GM15510 (cell line): ENCODE measurements at regions not wholly inside any gene's neighbourhood (a gene's known extent, or its start where the extent isn't known, plus 50 kb on each side); places are given as distances from the start of the nearest gene placed in this dataset.

Source experiments
- POLR2A ChIP-seq: IDR thresholded peaks from 3 replicates; pipeline ENCODE4 v1.6.1; 2011; ENCODE audit warnings: borderline replicate concordance; ENCODE audit not compliant: insufficient read length; ENCODE audit errors: extremely low read depth

DNA sequence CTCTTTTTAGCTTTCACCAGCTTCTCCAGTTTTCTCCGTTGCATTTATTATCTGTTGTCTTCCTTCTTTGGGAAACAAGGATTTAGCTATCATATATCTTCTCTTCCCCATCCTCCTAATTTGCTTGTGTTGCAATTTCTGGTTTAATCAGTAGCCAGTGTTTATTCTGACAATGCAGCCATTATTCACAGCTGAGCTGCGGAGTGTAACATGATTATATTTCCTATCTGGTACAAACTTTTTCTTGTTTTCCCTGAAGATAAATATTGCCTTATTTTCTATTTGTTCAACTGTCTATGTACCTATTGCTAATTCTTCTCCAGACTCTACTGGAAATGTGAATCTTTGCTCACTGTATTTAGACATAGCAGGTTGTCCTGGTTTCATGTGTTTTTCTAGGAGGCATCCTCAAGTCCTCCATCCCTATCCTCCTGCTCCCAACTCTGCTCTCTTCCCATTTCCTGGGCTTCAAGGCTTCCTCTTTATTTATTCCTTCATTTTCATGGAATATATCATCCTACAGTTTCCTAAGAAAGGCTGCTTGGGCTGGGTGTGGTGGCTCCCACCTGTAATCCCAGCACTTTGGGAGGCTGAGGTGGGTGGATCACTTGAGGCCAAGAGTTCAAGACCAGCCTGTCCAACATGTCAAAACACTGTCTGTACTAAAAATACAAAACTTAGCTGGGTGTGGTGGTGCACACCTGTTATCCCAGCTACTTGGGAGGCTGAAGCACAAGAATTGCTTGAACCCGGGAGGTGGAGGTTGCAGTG, 72.4 kb upstream of the KDM7A start:
- no peak for TF ChIP-seq POLR2A

- TF ChIP-seq POLR2A, result no peak
Measured at GRCh38 chr7:140247559-140247958, 70.8 kb upstream of the KDM7A start.

- no peak for TF ChIP-seq POLR2A
Measured at GRCh38 chr7:140245611-140246105, 68.9 kb upstream of the KDM7A start.

DNA sequence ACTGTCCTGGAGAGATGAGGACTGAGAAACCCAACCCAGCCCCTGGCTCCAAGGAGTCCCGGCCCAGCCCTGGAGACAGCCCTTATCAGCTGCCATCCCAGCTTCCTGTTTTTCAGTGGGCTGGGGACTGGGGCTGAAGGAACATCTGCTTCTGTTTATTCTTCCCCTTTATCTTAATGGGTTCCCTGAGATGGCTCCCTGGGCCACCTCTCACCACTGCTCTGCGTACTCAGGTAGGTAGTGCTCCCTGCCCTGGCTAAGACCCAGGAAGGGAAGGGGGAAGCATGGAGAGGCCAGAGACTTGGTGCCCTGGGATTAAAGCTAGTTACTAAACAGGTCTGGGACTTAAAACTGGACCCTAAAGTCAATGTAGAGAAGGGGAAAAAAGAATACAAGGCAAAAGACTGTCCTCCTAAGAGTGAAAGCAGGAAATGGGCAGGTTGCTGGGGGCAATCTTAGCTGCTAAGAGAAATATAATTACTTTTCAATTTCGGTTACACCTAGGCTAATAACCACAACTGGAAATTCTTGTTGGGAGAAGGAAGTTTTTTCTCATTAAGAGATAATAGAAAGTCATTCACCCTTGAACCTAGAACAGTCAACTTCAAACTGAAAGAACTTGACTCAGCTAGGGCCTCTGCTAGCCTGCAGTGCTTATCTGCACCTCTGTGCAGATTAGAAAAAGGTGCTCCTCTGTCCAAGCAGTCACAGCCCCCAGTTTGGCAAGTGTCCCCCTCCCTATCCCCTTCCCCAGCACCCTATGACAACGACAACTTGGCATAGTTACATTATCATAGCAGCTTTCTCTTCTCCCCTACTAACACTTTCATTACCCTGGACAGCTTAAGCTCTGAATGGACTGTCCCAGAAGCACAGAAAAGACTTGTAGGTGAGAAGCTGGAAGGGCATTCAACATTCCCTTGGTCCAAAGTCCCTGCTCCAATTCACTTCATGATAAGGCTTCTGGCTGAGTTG, 65.6 kb upstream of the KDM7A start:
- no peak for TF ChIP-seq POLR2A

DNA sequence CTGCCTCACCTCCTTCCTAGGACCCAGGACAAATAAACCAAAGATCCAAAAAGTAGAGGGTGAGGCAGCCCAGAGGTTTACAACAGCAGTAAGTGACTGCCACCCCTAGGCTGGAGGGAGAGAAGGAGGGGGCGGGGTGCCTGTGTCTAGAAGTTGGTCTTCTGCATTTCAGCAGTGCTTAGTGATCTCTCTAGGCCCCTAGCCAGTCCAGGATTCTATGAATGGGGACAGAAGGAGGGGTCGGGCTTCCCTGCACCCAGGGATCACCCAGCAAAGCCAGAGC, 62.8 kb upstream of the KDM7A start:
- TF ChIP-seq POLR2A, result no peak

GRCh38 chr7:140238778-140239652, 62.2 kb upstream of the KDM7A start:
- TF ChIP-seq POLR2A, result no peak

DNA sequence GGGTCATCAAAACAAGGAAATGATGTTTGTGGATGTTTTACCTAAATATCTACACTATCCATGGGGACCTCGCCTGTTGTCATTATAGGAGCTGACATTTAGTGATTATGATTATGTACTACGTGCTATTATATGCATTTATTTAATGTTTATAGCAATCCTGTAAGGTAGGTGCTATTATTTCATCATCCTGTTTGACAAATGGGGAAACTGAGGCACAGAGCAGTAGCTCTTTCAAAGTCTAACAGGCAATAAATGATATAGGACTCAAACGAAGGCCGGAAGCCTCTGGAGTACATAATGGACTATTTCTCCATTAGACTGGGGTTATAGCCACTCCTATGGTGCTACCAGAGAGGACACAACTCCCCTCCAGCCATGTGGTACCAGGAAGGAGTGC, 60.6 kb upstream of the KDM7A start:
- TF ChIP-seq POLR2A, result no peak

DNA sequence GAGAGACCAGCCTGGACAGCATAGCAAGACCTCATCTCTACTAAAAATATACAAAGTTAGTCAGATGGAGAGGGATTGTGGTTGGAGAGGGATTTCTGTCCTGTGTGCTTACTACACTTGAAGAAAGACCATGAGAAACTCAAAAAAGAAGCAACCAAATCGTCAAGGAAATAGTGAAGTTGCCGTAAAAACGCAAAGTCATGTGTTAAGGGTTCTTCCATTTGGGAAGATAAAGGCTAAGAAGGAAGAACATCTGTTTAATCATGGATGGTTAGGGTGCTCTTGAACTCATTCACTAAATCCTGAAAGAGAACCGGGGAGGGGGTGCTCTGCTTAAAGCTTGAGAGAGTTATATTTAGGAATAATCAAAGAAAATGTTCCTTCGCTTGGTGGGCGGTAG, 59.8 kb upstream of the KDM7A start:
- TF ChIP-seq POLR2A, result no peak

GRCh38 chr7:140235114-140235513, 58.3 kb upstream of the KDM7A start:
- TF ChIP-seq POLR2A, result no peak

GRCh38 chr7:140232957-140233917, 56.5 kb upstream of the KDM7A start:
- TF ChIP-seq POLR2A, result no peak

DNA sequence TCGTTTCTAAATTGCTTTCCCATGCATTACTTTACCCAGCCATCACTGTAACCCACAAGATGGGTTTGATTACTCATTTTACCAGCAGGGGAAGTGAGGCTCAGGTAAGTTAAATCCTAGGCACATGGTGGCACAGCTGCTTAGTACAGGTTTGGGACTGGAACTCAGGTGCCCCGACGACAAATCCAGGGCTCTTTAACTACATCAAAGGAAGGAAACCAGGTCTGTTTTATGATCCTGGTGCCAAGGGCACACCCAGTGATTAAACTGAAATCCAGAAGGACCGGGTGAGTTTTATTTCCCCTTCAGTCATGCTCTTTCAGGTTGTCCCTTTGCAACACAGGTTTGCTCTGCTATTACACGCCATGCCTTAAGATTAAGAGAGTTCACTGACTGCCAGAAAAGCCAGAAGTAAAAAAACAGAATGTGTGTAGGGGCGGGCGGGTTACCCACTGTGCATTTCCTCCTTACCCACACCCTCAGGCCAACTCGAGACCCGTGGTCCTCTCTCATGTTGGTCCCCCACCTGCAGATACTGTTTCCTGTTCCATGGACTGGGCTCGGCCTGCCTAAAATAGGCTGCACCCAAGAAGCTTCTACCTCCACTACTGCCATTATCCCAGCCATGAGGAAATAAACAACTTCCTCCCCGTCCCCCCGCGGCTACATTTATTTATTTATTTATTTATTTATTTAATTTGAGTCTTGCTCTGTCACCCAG, 55.1 kb upstream of the KDM7A start:
- TF ChIP-seq POLR2A, result no peak

DNA sequence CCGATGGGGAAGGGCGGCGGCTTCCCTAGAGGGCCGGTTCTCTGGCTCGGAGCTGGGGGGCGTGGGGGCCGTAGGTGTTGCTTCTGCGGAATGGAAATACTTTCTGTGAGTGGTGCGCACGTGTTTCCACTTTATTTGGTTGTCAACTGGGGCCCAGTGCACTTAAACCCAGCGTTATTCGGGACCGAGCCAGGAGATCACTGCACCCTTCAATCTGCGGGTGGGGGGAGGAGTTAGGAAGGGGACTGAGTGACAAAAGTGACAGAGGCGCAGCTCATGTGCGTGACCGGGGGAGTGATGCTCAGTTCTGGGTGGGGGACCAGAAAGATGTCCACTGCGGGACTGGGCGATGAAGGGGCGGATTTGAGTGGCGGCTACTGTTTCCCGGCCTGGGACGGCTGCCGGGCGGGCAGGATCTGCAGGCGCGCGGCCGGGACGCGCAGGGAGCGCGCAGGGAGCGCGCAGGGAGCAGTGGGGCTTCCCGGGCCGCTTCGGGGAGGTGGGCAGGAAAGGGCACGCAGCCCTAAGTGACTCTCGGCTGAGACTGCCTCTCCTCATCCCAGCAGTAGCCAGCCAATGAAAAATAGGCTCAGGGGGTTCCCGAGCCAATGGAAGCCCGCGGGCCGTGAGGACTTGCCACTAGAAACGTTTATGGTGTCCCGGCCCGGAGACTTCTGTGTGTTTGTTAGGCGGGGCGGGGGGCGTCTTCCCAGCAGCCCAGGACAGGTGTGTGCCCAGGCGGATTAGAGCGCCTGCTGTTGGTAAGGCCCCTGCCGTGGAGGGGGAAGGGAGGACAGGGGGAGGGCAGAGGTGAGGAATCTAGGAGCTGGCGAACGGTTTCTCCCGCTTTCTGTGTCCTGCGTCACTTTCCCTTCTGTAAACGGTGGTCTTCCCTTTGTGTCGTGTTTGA, 54.3 kb upstream of the KDM7A start:
- no peak for TF ChIP-seq POLR2A
